Retina (tissue), 1 donor: ENCODE measurements at regions not wholly inside any gene's neighbourhood (a gene's known extent, or its start where the extent isn't known, plus 50 kb on each side); places are given as distances from the start of the nearest gene placed in this dataset.
"Not testable (repeated sequence)": the region's sequence is repeated elsewhere in the genome, so short reads cannot be mapped to it uniquely, and the experiment has no call there.

Experiments used
- DNase-seq: peaks from one replicate; pipeline ENCODE4 v3.0.0-alpha.2; 2016

DNA sequence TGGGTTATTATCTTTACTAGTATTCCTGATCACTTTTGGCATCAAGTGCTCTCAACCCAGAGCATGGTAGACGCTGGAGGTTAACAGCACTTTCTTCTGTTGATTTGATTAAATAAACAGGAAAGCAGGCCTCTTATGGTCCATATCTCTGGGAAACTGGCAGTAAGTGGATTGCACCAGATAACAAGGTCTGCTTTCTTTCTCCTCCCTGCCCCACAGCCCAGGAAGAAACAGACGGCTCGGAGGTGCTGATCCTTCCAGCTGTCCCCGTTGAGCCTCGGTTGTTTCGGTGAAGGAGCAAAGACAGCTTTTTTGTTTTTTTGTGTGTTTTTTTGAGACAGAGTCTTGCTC, 100.8 kb upstream of the KCTD1 start:
- DNase-seq: no peak

GRCh38 chr18:26648509-26649192, 100.3 kb upstream of the KCTD1 start:
- DNase-seq: no peak

DNA sequence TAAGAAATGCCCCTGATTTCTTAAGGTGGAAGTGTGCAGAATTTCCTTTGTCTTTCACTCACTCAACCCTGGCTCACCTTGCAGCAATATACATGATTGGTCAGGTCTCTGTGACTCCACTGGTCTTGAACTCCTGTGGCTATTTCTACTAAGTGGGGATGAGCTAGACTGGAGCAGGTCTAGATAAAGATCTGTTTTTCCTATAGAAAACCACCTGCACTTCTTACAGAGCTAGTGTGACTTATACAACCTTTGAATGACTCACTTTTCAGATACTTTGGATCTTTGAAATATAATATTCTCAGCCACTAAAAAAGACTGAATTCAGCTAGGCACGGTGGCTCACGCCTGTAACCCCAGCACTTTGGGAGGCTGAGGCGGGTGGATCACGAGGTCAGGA, 98.5 kb upstream of the KCTD1 start:
- DNase-seq: no peak

DNA sequence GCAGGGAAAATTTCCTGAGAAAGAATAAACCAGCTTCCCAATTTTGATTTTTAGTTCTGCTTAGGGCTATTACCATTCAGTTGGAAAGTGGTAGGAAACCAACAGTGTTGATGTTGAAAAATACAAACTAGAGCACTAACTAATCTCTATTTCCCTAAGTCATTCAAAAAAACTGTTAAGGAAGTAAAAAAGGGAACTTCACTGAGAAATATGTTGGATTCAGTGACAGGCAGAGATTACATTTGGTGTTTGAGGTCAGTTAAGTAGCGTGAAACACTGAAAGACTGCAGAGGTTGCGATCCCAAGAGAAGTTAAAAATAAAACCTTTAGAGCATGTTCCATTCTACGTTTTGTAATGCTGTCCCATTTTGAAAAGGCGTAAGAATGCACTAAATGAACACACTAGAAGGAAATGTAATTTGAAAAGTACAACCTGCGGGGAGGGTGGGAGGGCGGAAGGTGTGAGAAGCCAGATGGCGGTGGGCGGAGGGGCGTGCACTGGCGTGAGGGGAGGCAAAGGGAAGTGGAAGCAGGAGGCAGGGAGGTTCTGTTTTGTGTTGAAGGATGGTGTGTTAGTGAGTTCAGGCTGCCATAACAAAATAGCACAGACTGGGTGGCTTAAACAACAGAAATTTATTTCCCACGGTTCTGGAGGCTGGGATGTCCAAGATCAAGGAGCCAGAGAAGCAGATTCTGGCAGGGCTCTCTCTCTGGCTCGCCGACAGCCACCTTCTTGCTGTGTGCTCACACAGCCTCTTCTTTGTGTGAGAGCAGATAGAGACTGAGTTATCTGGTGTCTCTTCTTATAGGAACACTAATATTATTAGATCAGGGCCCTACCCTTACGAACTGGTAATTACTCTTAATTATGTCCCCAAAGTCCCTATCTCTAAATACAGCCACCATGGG, 94.3 kb upstream of the KCTD1 start:
- DNase-seq: no peak

GRCh38 chr18:26640541-26640940, 92.2 kb upstream of the KCTD1 start:
- no peak for DNase-seq

DNA sequence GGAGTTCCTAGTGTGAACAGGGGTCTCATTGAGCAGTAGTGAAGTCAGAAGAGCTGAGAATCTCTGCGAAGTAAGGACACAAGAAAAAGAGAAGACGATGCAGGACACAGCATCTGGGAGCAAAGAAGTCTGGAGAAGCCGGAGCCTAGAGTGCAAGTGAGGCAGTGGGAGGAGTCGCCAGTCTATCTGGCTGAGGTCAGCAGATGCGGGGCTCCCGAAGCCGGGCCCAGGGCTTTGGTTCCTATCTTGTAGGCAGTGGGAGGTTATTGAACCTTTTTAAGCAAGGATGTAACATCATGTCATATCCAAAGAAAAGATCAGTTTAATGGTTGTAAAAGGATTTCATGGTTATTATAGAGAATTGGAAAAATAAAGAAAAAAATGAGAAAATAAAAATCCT, 90.8 kb upstream of the KCTD1 start:
- DNase-seq: no peak

- no peak for DNase-seq
Observed at GRCh38 chr18:26637983-26638382, 89.6 kb upstream of the KCTD1 start.

- DNase-seq: no peak
Observed at GRCh38 chr18:26637324-26637723, 89.0 kb upstream of the KCTD1 start.

- no peak for DNase-seq
Observed at GRCh38 chr18:26635466-26635865, 87.1 kb upstream of the KCTD1 start.

DNA sequence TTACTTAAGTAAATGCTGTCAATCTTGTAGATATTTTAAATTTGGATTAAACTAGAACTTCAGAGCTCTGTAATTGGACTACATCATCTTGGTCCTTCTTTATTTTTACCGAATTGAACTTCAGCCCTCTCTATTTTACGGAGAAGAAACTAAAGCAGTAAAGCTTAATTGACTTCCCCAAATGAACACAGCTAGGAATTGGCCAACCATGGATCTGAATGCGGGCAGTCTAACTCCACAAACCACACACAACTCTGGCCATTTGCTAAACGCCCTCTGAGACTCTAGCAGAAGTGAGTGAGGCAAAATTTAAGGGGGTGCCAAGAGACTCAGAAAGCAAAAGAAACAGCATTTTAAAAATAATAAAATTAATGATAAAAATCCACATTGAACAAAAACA, 86.3 kb upstream of the KCTD1 start:
- no peak for DNase-seq

DNA sequence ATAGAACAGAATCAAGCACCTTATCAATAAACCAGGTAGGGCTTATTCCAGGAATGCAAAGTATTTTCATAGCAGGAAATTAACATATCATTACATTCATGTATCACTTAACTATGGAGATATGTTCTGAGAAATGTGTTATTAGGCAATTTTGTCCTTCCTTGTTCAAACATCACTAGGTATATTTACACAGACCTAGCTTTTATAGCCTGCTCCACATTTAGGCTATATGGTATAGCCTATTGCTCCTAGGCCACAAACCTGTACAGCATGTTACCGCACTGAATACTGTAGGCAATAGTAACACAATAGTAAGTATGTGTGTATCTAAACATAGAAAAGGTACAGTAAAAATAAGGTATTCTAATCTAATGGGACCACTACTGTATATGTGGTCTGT, 82.8 kb upstream of the KCTD1 start:
- no peak for DNase-seq

DNA sequence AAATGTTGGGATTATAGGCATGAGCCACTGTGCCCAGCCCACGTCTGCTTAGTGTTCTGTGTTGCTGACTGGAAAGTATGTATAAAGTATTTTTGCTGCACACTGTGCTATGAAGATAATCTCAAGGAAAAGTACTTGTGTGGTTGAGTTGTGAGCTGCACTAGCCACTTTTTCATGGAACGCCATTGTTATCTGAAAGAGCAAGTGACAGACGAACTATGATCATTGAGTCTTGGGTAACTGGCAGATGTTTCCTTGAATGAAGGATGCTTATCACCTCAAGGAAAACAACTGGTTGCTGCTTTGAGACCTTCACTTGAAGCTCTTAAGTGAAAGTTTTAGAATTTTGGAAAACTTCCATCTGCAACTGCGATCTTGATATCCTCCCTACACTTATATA, 82.2 kb upstream of the KCTD1 start:
- no peak for DNase-seq

DNA sequence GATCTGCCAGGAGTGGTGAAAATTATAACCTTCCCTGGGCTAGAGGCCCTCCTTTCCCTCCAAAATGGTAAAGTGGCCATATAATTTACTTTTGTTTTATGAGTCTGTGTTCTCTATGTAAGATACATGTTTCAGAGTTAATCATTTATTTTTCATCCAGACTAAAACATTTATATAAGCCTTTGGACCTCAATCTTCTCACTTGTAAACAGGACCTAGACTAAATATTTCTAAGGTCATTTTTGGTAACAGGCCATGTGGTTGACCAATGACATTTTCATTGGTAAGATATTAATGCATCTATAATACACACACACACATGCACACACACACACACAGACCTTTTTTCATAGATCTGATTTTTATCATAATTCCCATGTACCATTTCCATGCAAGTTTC, 79.7 kb upstream of the KCTD1 start:
- DNase-seq: no peak

DNA sequence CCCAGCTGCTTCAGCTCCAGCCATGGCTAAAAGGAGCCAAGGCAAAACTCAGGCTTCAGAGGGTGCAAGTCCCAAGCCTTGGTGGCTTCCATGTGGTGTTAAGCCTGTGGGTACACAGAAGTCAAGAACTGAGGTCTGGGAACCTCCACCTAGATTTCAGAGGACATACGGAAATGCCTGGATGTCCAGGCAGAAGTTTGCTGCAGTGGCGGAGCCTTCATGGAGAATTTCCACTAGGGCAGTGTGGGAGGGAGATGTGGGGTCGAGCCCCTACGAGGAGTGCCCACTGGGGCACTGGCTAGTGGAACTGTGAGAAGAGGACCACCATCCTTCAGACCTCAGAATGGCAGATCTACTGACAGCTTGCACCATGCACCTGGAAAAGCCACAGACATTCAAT, 76.1 kb upstream of the KCTD1 start:
- no peak for DNase-seq

GRCh38 chr18:26623314-26623713, 75.0 kb upstream of the KCTD1 start:
- DNase-seq: not testable (repeated sequence)

- DNase-seq: no peak
Observed at GRCh38 chr18:26621161-26622026, 73.0 kb upstream of the KCTD1 start.

- no peak for DNase-seq
Observed at GRCh38 chr18:26619350-26619749, 71.0 kb upstream of the KCTD1 start.

DNA sequence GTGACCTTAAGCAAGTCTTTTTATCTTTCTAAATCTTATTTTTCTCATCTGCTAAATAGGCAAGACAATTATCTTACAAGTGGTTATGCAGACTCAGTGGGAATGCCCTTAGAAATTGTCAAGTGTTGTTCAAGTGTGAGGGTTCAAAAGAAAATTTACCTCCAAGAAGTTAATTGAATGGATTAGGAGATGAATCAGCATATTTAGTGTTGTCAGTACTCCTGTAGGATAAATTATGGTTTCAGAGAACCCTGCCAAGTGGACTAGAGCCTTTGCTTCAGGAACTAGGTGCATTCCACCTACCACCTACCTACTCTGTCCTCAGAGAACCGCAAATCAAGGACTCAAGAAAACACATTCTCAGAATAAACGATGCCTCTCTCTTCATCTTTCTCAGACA, 69.8 kb upstream of the KCTD1 start:
- no peak for DNase-seq

DNA sequence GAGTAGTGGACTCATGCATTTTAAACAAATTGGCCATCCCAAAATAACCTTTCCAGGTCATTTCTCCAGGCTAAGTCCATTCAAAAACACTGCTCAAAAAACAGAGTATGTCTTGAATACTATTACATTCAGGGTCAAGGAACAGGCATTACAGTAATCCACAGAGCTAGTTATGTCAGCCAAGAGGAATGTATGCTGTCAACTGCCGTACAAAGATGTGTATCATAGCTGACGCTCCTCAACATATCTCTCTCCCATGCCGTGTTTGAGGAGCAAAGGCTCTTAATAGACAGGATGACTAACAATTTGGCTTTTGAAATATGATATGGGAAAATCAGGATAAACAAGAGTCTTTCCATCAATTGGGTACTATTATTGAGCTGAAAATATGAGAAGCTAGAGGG, 68.8 kb upstream of the KCTD1 start:
- DNase-seq: no peak

DNA sequence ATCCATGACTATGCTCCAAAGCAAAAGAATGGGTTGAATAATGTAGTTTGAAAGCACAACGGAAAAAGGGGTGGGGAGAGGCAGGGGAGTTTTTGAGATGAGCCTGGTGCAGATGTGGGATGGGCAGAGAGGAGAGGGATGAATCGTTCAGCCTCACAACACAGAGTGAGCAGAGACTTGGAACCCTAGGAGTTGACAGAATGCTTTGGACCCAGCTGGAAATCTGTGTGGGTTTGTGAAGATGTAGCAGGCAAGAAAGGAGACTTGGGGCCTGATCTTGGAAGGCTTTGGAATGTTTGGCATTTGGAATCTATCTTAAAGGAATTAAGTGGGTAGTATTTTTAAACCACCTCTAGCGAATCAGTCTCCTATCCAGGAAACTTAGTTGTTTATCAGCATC, 66.0 kb upstream of the KCTD1 start:
- DNase-seq: no peak
